HUES48 (cell line): ENCODE measurements at regions not wholly inside any gene's neighbourhood (a gene's known extent, or its start where the extent isn't known, plus 50 kb on each side); places are given as distances from the start of the nearest gene placed in this dataset.

Experiments
- H3K27ac ChIP-seq: one replicate; pipeline ENCODE4 v1.7.0; 2013; ENCODE audit warnings: low read depth, low read length, inconsistent platforms
- H3K27me3 ChIP-seq: 2 replicates; pipeline ENCODE4 v1.6.1; 2013; ENCODE audit warnings: mild to moderate bottlenecking, low read length; ENCODE audit not compliant: control insufficient read depth, insufficient read depth
- H3K36me3 ChIP-seq: 2 replicates; pipeline ENCODE4 v1.6.1; 2013; ENCODE audit warnings: low read length; ENCODE audit not compliant: control insufficient read depth, insufficient read depth
- H3K4me1 ChIP-seq: 2 replicates; pipeline ENCODE4 v1.6.1; 2013; ENCODE audit warnings: mild to moderate bottlenecking, low read length; ENCODE audit not compliant: control insufficient read depth, insufficient read depth
- H3K4me3 ChIP-seq: 2 replicates; pipeline ENCODE4 v1.5.1; 2013; ENCODE audit warnings: mild to moderate bottlenecking, low read depth, low read length
- H3K9ac ChIP-seq: 2 replicates; pipeline ENCODE4 v1.6.1; 2013; ENCODE audit warnings: mild to moderate bottlenecking, low read depth, low read length, moderate library complexity
- H3K9me3 ChIP-seq: 2 replicates; pipeline ENCODE4 v1.6.1; 2013; ENCODE audit warnings: low read length; ENCODE audit not compliant: control insufficient read depth, insufficient read depth

GRCh38 chr19:5273782-5274181 lies 66.8 kb downstream of the PTPRS start:
- no peak overlapping the region for H3K4me3 ChIP-seq
- H3K9ac ChIP-seq = no peak overlapping the region
- H3K36me3 ChIP-seq = peaks cover 38% of the 10 kb centered on the region
- H3K9me3 ChIP-seq = no peaks in the 10 kb centered on the region
- H3K27me3 ChIP-seq = no peaks in the 10 kb centered on the region
- no peaks in the 10 kb centered on the region for H3K4me1 ChIP-seq
- H3K27ac ChIP-seq = no peak overlapping the region

DNA sequence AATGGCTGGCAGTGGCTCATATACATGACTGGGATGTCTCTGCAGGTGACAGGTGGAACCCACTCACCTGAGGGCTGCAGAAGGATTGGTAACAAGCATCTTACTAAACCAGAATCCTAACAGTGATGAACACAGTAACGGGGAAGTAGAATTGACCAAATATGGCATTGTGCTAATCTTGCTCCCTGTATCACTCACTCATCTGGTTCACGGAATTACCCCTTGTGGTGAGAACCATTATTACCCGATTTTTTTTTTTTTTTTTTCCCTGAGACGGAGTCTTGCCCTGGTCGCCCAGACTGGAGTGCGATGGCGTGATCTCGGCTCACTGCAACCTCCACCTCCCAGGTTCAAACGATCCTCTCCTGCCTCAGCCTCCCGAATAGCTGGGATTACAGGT lies 69.5 kb downstream of the PTPRS start:
- H3K4me3 ChIP-seq = no peak overlapping the region
- H3K27ac ChIP-seq = no peak overlapping the region
- H3K27me3 ChIP-seq = no peaks in the 10 kb centered on the region
- H3K9ac ChIP-seq = no peak overlapping the region
- no peaks in the 10 kb centered on the region for H3K4me1 ChIP-seq
- no peaks in the 10 kb centered on the region for H3K9me3 ChIP-seq
- peaks cover 40% of the 10 kb centered on the region for H3K36me3 ChIP-seq

GRCh38 chr19:5269926-5270325 lies 70.7 kb downstream of the PTPRS start:
- no peak overlapping the region for H3K4me3 ChIP-seq
- no peak overlapping the region for H3K9ac ChIP-seq
- H3K9me3 ChIP-seq = no peaks in the 10 kb centered on the region
- H3K27me3 ChIP-seq = no peaks in the 10 kb centered on the region
- no peak overlapping the region for H3K27ac ChIP-seq
- H3K4me1 ChIP-seq = no peaks in the 10 kb centered on the region
- peaks cover 39% of the 10 kb centered on the region for H3K36me3 ChIP-seq

DNA sequence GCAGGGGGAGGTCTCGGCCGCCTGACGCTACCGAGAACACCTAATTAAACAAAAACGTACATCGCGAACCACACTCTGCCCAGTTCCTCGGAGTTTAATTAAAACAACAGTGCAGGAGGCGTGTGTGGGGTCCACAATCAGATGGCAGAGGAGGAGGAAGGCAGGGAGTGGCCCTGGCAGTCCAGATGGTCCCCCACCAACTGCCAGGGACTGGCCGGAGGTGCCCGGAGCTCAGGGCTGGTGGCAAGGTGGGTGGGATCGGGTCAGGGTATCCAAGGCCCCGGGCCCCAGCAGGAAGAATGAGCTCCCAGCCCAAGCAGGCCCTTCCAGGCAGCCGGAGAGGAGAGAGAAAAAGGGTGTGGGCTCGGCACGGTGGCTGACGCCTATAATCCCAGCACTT lies 71.3 kb downstream of the PTPRS start:
- Histone ChIP-seq H3K4me3 (no peak overlapping the region), H3K27me3 (no peaks in the 10 kb centered on the region), H3K9ac (no peak overlapping the region), H3K27ac (no peak overlapping the region), H3K9me3 (no peaks in the 10 kb centered on the region), H3K4me1 (no peaks in the 10 kb centered on the region), H3K36me3 (peaks cover 45% of the 10 kb centered on the region)

DNA sequence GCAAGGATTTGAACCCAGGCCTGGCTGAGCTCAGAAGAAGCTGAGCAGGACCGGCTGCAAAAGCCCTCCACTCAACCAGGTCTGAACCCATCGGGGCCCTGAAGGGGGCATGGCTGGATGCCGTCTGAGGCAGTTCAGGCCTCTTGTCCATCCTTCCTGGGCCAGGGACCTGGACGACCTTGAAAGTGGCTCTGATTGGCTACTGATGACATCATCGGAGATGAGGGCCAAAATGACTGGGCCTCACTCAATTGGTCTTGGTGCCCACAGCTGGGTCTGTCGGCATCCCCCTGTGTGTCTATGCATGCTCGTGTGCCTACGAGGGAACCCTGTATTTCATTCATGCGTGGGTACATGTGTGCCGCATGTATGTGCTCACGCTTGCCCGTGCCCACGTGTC lies 71.8 kb downstream of the PTPRS start:
- Histone ChIP-seq H3K9me3 (no peaks in the 10 kb centered on the region), H3K4me1 (no peaks in the 10 kb centered on the region), H3K36me3 (peaks cover 45% of the 10 kb centered on the region), H3K27ac (no peak overlapping the region), H3K27me3 (no peaks in the 10 kb centered on the region), H3K9ac (no peak overlapping the region), H3K4me3 (no peak overlapping the region)

- peaks cover 50% of the 10 kb centered on the region for H3K36me3 ChIP-seq
- H3K27me3 ChIP-seq = no peaks in the 10 kb centered on the region
- H3K4me3 ChIP-seq = no peak overlapping the region
- H3K9me3 ChIP-seq = no peaks in the 10 kb centered on the region
- H3K27ac ChIP-seq = no peak overlapping the region
- no peak overlapping the region for H3K9ac ChIP-seq
- H3K4me1 ChIP-seq = no peaks in the 10 kb centered on the region
Measured at GRCh38 chr19:5265260-5265659, 75.4 kb downstream of the PTPRS start.

- Histone ChIP-seq H3K36me3 (peaks cover 56% of the 10 kb centered on the region), H3K27ac (no peak overlapping the region), H3K4me3 (no peak overlapping the region)
Measured at GRCh38 chr19:5264453-5264852, 76.2 kb downstream of the PTPRS start.

GRCh38 chr19:5263615-5264014 lies 77.0 kb downstream of the PTPRS start:
- peaks cover 58% of the 10 kb centered on the region for H3K36me3 ChIP-seq
- no peaks in the 10 kb centered on the region for H3K27me3 ChIP-seq
- no peaks in the 10 kb centered on the region for H3K9me3 ChIP-seq
- H3K27ac ChIP-seq = no peak overlapping the region
- no peak overlapping the region for H3K9ac ChIP-seq
- H3K4me1 ChIP-seq = no peaks in the 10 kb centered on the region
- no peak overlapping the region for H3K4me3 ChIP-seq

More at GRCh38 chr19:5264453-5264852, 76.2 kb downstream of the PTPRS start:
- H3K4me1 ChIP-seq = no peaks in the 10 kb centered on the region
- H3K27me3 ChIP-seq = no peaks in the 10 kb centered on the region
- H3K9ac ChIP-seq = no peak overlapping the region
- no peaks in the 10 kb centered on the region for H3K9me3 ChIP-seq

DNA sequence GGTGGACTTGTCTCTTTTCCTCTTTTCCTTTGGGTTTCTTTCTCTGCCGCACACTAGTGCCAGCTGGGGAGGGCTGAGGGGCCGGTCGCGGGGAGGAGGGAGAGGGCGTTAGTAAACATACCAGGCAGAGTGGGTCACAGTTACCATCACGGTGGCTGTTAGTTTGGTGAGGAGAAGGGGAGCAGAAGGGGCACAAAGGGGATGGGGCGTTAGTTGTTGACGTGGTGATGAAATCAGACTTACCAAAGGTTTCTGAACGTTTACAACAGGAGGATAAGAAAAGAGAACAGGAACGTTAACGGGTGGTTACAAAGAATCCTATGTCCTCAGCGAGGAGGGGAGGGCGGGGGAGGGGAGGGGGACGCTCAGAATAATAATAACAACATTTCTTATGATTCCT lies 77.9 kb downstream of the PTPRS start:
- Histone ChIP-seq H3K36me3 (peaks cover 65% of the 10 kb centered on the region), H3K27me3 (no peaks in the 10 kb centered on the region), H3K4me1 (no peaks in the 10 kb centered on the region), H3K9ac (no peak overlapping the region), H3K27ac (no peak overlapping the region), H3K4me3 (no peak overlapping the region), H3K9me3 (no peaks in the 10 kb centered on the region)

DNA sequence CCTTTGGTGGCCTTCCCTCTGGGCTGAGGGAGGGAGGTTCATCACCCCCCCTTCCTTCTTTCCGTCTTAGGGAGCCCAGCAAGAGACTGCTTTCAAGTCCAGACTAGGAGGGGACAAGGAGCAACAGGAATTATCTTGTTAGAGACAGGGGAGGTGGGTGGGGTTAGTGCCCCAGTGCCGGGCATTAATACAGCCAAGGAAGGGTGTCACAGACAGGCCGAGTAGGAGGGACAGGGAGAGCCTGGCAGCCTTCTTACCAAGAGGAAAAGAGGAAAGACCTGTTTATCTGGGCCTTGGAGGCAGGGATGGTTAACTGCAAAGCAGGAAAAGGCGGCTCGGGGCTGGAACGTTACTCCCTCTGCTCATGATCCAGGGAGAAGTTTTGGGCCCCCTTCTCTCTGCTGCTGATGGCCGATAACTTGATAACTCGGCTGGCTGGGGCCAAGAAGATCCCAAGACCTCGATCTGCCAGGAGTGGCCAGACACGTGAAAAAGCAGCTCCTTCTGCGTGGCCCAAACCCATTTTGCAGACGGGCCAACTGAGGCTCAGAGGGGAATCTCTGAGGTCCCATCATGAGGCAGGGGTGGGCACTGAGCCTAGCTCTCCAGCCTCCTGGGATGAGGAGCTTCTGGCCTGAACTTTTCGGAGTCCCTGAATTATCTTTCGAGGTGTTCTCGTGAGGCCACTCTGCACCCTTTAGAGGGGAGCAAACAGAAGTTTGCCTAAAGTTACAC lies 79.3 kb downstream of the PTPRS start:
- Histone ChIP-seq H3K27me3 (no peaks in the 10 kb centered on the region), H3K4me1 (no peaks in the 10 kb centered on the region), H3K27ac (no peak overlapping the region), H3K36me3 (peaks cover 78% of the 10 kb centered on the region), H3K4me3 (no peak overlapping the region), H3K9ac (no peak overlapping the region), H3K9me3 (no peaks in the 10 kb centered on the region)

- Histone ChIP-seq H3K4me1 (no peaks in the 10 kb centered on the region), H3K27ac (no peak overlapping the region), H3K36me3 (peaks cover 86% of the 10 kb centered on the region), H3K4me3 (no peak overlapping the region), H3K9ac (no peak overlapping the region), H3K27me3 (no peaks in the 10 kb centered on the region), H3K9me3 (no peaks in the 10 kb centered on the region)
Measured at GRCh38 chr19:5260381-5260967, 80.1 kb downstream of the PTPRS start.
